ENCODE measurements at regions not wholly inside any gene's neighbourhood (a gene's known extent, or its start where the extent isn't known, plus 50 kb on each side); places are given as distances from the start of the nearest gene placed in this dataset.
"Not testable (repeated sequence)": the region's sequence is repeated elsewhere in the genome, so short reads cannot be mapped to it uniquely, and the experiment has no call there.

DNA sequence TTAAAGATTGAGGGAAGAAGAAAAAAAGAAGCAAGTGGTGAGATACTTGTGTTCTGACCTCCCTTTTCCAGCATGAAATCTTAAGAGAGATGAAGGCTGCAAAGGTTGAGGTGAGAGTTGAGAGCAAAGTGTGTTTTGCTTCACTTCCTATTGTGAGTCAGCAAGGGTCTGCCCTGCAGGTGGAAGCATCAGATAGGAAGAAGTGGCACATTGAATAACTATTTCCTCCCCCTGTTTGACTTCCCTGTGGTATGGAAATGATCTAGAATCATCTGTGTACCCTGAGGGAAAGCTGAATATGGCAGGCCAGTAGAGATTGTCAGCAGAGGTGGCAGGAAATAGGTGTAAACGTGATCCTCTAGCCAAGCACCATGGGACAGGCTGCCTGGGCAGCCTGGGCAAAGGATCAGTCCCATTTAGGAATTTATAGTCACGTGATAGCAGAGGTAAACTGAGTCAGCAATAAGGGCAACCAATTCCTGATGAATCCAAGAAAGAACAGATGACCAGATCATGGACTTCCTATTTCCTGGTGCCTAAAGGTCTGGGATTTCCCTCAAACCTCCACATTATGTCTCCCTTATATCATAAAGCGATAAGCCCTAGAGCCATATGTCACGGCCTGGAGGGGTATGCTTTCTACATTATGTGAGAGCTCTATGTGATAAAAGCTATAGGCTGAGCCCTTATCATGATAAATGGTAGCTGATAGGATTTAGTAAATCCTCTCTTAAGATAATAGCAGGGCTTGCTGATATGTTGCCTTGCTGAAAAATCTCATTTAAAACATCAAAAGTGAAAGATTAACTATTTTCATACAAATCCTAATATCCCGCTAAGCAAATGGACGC is 287.0 kb downstream of the MDFIC start:
- no peaks in the 10 kb centered on the region for H3K36me3 ChIP-seq (replicated peaks; ENCODE audit: control insufficient read depth, insufficient read depth, low read length)
- DNase-seq, result no peak
- no peak overlapping the region for H3K4me3 ChIP-seq (ENCODE audit: insufficient read depth, low read depth, low read length)
- H3K27me3 ChIP-seq (ENCODE audit: control insufficient read depth, insufficient read depth, low read length), result no peaks in the 10 kb centered on the region

GRCh38 chr7:115206374-115206773 is 284.5 kb downstream of the MDFIC start:
- H3K27me3 ChIP-seq (ENCODE audit: control insufficient read depth, insufficient read depth, low read length); DNase-seq; H3K4me3 ChIP-seq (ENCODE audit: insufficient read depth, low read depth, low read length); H3K36me3 ChIP-seq (replicated peaks; ENCODE audit: control insufficient read depth, insufficient read depth, low read length): not testable (repeated sequence)

DNA sequence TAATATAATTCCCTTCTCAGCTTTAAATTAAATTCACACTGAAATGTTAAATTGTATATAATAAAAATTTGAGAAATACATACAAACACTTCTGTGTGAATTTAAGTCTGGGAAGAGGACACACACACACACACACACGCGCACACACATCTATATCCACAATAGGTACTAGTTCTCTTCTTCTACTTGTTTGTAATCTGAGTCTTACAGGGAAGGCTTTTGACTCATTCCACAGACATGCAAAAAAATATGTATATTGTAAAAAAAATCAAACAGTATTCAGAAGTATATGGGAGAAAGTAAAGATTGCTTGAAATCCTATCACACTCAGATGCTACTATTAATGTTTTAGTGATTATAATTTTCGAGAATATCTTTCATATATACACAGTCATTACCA is 276.2 kb downstream of the MDFIC start:
- DNase-seq, result no peak
- no peaks in the 10 kb centered on the region for H3K27me3 ChIP-seq (ENCODE audit: control insufficient read depth, insufficient read depth, low read length)
- no peaks in the 10 kb centered on the region for H3K36me3 ChIP-seq (replicated peaks; ENCODE audit: control insufficient read depth, insufficient read depth, low read length)
- no peak overlapping the region for H3K4me3 ChIP-seq (ENCODE audit: insufficient read depth, low read depth, low read length)

- no peak for DNase-seq
- H3K36me3 ChIP-seq (replicated peaks; ENCODE audit: control insufficient read depth, insufficient read depth, low read length), result no peaks in the 10 kb centered on the region
- H3K4me3 ChIP-seq (ENCODE audit: insufficient read depth, low read depth, low read length), result no peak overlapping the region
- no peaks in the 10 kb centered on the region for H3K27me3 ChIP-seq (ENCODE audit: control insufficient read depth, insufficient read depth, low read length)
Observed at GRCh38 chr7:115195208-115195607, 273.3 kb downstream of the MDFIC start.

GRCh38 chr7:115191526-115191925 is 269.6 kb downstream of the MDFIC start:
- Histone ChIP-seq H3K4me3 (ENCODE audit: insufficient read depth, low read depth, low read length) (no peak overlapping the region), H3K36me3 (replicated peaks; ENCODE audit: control insufficient read depth, insufficient read depth, low read length) (no peaks in the 10 kb centered on the region), H3K27me3 (ENCODE audit: control insufficient read depth, insufficient read depth, low read length) (no peaks in the 10 kb centered on the region)
- DNase-seq, result no peak

GRCh38 chr7:115183431-115184057 is 261.6 kb downstream of the MDFIC start:
- Histone ChIP-seq H3K27me3 (ENCODE audit: control insufficient read depth, insufficient read depth, low read length) (no peaks in the 10 kb centered on the region), H3K4me3 (ENCODE audit: insufficient read depth, low read depth, low read length) (no peak overlapping the region), H3K36me3 (replicated peaks; ENCODE audit: control insufficient read depth, insufficient read depth, low read length) (no peaks in the 10 kb centered on the region)
- no peak for DNase-seq

- no peaks in the 10 kb centered on the region for H3K27me3 ChIP-seq (ENCODE audit: control insufficient read depth, insufficient read depth, low read length)
- H3K4me3 ChIP-seq (ENCODE audit: insufficient read depth, low read depth, low read length), result no peak overlapping the region
- H3K36me3 ChIP-seq (replicated peaks; ENCODE audit: control insufficient read depth, insufficient read depth, low read length), result no peaks in the 10 kb centered on the region
- DNase-seq, result no peak
Observed at GRCh38 chr7:115178835-115179234, 256.9 kb downstream of the MDFIC start.

GRCh38 chr7:115177823-115178222 is 255.9 kb downstream of the MDFIC start:
- H3K36me3 ChIP-seq (replicated peaks; ENCODE audit: control insufficient read depth, insufficient read depth, low read length), result no peaks in the 10 kb centered on the region
- H3K4me3 ChIP-seq (ENCODE audit: insufficient read depth, low read depth, low read length), result no peak overlapping the region
- no peaks in the 10 kb centered on the region for H3K27me3 ChIP-seq (ENCODE audit: control insufficient read depth, insufficient read depth, low read length)
- DNase-seq, result no peak

DNA sequence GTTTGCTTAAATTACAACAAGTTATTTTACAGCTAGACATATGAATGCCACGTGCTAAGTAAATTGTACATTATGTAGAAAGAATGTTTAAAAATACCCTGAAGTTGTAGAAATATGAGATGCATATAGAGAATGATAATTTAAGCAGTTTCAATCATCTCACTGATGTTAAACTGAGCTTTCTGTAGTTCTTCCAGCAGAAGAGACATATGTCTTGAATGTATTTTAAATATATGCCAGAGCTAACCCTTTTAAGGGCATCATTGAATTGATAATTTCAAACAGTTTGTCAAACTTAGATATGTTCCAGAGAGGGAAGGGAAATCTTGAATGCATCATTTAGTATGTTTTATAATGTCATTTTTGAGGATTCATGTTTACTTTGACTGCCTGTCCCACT is 255.2 kb downstream of the MDFIC start:
- Histone ChIP-seq H3K27me3 (ENCODE audit: control insufficient read depth, insufficient read depth, low read length) (no peaks in the 10 kb centered on the region), H3K4me3 (ENCODE audit: insufficient read depth, low read depth, low read length) (no peak overlapping the region), H3K36me3 (replicated peaks; ENCODE audit: control insufficient read depth, insufficient read depth, low read length) (no peaks in the 10 kb centered on the region)
- no peak for DNase-seq

DNA sequence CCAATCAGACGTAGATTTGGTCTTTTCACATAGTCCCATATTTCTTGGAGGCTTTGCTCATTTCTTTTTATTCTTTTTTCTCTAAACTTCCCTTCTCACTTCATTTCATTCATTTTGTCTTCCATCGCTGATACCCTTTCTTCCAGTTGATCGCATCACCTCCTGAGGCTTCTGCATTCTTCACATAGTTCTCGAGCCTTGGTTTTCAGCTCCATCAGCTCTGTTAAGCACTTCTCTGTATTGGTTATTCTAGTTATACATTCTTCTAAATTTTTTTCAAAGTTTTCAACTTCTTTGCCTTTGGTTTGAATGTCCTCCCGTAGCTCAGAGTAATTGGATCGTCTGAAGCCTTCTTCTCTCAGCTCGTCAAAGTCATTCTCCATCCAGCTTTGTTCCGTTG is 250.5 kb downstream of the MDFIC start:
- DNase-seq; H3K4me3 ChIP-seq (ENCODE audit: insufficient read depth, low read depth, low read length); H3K36me3 ChIP-seq (replicated peaks; ENCODE audit: control insufficient read depth, insufficient read depth, low read length); H3K27me3 ChIP-seq (ENCODE audit: control insufficient read depth, insufficient read depth, low read length): not testable (repeated sequence)

DNA sequence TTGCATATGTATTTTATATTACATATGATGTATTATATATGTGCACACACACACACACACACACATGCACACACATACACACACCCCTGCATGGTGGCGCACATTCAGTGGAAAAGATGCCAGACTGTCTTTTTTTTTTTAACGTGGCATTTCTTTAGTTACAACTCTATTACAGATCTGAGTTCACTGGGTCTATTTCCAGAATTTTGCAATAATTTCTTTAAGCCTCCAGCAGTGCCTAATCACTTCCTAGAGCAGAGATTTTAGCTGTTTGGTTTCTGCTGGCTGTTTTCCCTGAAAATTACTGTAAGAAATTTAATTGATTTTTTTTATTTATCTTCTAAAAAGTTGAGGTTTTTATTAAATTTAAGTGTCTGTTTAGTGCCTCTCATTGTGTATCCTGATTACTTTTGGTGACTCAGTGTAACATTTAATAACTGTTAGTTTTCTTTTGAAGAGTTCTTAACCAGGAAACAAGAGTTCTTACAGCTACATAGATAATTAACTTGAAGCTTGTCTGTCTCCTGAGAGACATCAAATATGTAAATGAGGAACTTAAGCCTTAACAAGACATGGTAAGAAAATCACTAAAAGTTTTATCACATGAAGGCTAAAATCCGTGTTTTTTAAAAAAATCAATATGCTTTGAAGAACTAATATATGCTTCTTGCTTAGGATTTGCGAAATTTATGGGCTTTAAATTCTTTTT is 232.0 kb downstream of the MDFIC start:
- H3K27me3 ChIP-seq (ENCODE audit: control insufficient read depth, insufficient read depth, low read length), result no peaks in the 10 kb centered on the region
- H3K4me3 ChIP-seq (ENCODE audit: insufficient read depth, low read depth, low read length), result no peak overlapping the region
- no peaks in the 10 kb centered on the region for H3K36me3 ChIP-seq (replicated peaks; ENCODE audit: control insufficient read depth, insufficient read depth, low read length)
- DNase-seq, result no peak

- H3K27me3 ChIP-seq (ENCODE audit: control insufficient read depth, insufficient read depth, low read length), result no peaks in the 10 kb centered on the region
- DNase-seq, result no peak
- no peak overlapping the region for H3K4me3 ChIP-seq (ENCODE audit: insufficient read depth, low read depth, low read length)
- no peaks in the 10 kb centered on the region for H3K36me3 ChIP-seq (replicated peaks; ENCODE audit: control insufficient read depth, insufficient read depth, low read length)
Observed at GRCh38 chr7:115153176-115153575, 231.3 kb downstream of the MDFIC start.

- Histone ChIP-seq H3K4me3 (ENCODE audit: insufficient read depth, low read depth, low read length) (no peak overlapping the region), H3K36me3 (replicated peaks; ENCODE audit: control insufficient read depth, insufficient read depth, low read length) (no peaks in the 10 kb centered on the region), H3K27me3 (ENCODE audit: control insufficient read depth, insufficient read depth, low read length) (no peaks in the 10 kb centered on the region; the same call in 1 of the 2 replicates)
- DNase-seq, result no peak
Observed at GRCh38 chr7:115146148-115146547, 224.3 kb downstream of the MDFIC start.

DNA sequence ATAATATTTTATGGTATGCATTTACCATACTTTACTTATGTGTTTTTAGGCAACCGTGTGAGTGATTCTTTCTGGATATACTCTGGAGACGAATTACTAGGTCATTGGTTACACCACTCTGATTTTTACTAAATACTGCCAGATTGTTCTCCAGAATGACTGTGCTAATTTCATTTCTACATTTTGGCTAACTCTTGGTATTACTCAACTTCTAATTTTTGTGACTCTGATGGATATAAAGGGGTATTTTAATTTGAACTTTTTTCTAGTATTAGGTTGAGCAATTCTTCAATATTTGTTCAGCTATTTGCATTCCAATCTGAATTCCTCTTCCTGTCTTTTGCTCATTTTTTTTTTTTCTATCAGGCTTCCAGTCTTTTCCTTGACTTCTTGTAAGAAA is 223.6 kb downstream of the MDFIC start:
- no peak for DNase-seq
- Histone ChIP-seq H3K27me3 (ENCODE audit: control insufficient read depth, insufficient read depth, low read length) (no peaks in the 10 kb centered on the region; the same call in 1 of the 2 replicates), H3K4me3 (ENCODE audit: insufficient read depth, low read depth, low read length) (no peak overlapping the region), H3K36me3 (replicated peaks; ENCODE audit: control insufficient read depth, insufficient read depth, low read length) (no peaks in the 10 kb centered on the region)

DNA sequence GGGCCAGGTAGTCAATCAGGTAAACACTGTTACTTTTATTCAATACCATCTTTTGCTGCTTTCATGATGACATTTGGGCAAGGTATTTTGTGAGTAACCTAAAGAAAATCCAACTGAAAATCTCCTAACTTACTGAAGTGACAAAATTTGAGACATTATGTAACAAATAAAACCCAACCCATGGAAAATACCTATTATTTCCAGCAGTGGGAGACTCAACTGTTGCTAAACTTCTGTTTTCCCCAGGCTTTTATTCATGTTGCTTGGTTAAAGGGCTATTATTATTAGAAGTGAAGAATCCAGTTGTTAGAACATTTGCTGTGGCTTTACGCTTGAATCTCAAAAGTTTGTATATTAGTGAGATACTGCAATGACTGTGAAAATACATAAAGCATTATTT is 215.9 kb downstream of the MDFIC start:
- no peak for DNase-seq
- H3K36me3 ChIP-seq (replicated peaks; ENCODE audit: control insufficient read depth, insufficient read depth, low read length), result no peaks in the 10 kb centered on the region
- H3K4me3 ChIP-seq (ENCODE audit: insufficient read depth, low read depth, low read length), result no peak overlapping the region
- no peaks in the 10 kb centered on the region; the same call in 1 of the 2 replicates for H3K27me3 ChIP-seq (ENCODE audit: control insufficient read depth, insufficient read depth, low read length)

Data from H7 (cell line).